OCI-LY3 (cell line): ENCODE measurements at regions not wholly inside any gene's neighbourhood (a gene's known extent, or its start where the extent isn't known, plus 50 kb on each side); places are given as distances from the start of the nearest gene placed in this dataset.

Experiments
- EZH2phosphoT487 ChIP-seq: fragments of 200-600 bp; shearing (Covaris generic); IDR thresholded peaks from 2 replicates; pipeline ENCODE4 v1.6.1; 2018; ENCODE audit warnings: antibody characterized with exemption, mixed run types, low read depth
- TF ChIP-seq, protein P1 (sequence below): fragments of 200-600, 300-600 bp; sonication (generic); IDR thresholded peaks from 2 replicates; pipeline ENCODE4 v1.5.1; 2014; ENCODE audit warnings: antibody characterized with exemption, low read length, low read depth

GRCh38 chr2:89825034-89825433 lies 1133.6 kb downstream of the RPIA start:
- TF ChIP-seq, protein P1, sequence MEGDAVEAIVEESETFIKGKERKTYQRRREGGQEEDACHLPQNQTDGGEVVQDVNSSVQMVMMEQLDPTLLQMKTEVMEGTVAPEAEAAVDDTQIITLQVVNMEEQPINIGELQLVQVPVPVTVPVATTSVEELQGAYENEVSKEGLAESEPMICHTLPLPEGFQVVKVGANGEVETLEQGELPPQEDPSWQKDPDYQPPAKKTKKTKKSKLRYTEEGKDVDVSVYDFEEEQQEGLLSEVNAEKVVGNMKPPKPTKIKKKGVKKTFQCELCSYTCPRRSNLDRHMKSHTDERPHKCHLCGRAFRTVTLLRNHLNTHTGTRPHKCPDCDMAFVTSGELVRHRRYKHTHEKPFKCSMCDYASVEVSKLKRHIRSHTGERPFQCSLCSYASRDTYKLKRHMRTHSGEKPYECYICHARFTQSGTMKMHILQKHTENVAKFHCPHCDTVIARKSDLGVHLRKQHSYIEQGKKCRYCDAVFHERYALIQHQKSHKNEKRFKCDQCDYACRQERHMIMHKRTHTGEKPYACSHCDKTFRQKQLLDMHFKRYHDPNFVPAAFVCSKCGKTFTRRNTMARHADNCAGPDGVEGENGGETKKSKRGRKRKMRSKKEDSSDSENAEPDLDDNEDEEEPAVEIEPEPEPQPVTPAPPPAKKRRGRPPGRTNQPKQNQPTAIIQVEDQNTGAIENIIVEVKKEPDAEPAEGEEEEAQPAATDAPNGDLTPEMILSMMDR: no peak
- no peak for TF ChIP-seq EZH2phosphoT487
